SK-N-SH treated with all-trans-retinoic acid at 6 μM for 48 hours (cell line): ENCODE measurements at regions not wholly inside any gene's neighbourhood (a gene's known extent, or its start where the extent isn't known, plus 50 kb on each side); places are given as distances from the start of the nearest gene placed in this dataset.
"Not testable (repeated sequence)": the region's sequence is repeated elsewhere in the genome, so short reads cannot be mapped to it uniquely, and the experiment has no call there.

Experiments used
- ATAC-seq: fragments of 200-7000 bp; cut with Tn5 transposase; 3 replicates; pipeline ENCODE4 v1.9.1; 2020; ENCODE audit warnings: mild to moderate bottlenecking, moderate library complexity
- ARNTL ChIP-seq: fragments of 450-650 bp; formaldehyde crosslinking; IDR thresholded peaks from 2 replicates; pipeline ENCODE4 v1.5.0; 2020; ENCODE audit warnings: low read depth, mild to moderate bottlenecking, moderate library complexity, borderline replicate concordance
- CREB5 ChIP-seq: fragments of 250-450 bp; sonication (Bioruptor Pico); IDR thresholded peaks from 2 replicates; pipeline ENCODE4 v1.5.1; 2020; ENCODE audit warnings: low read depth, mild to moderate bottlenecking, moderate library complexity
- CSDC2 ChIP-seq: fragments of 250-450 bp; sonication (Bioruptor Pico); IDR thresholded peaks from 2 replicates; pipeline ENCODE4 v1.5.0; 2020; ENCODE audit warnings: mild to moderate bottlenecking, moderate library complexity
- CSRNP3 ChIP-seq: fragments of 250-450 bp; sonication (Bioruptor Pico); IDR thresholded peaks from 2 replicates; pipeline ENCODE4 v1.5.1; 2021; ENCODE audit warnings: mild to moderate bottlenecking, moderate library complexity
- ESRRG ChIP-seq: fragments of 250-450 bp; sonication (Bioruptor Pico); IDR thresholded peaks from 2 replicates; pipeline ENCODE4 v1.6.1; 2021; ENCODE audit warnings: mild to moderate bottlenecking
- GLIS3 ChIP-seq: fragments of 250-450 bp; sonication (Bioruptor Pico); IDR thresholded peaks from 2 replicates; pipeline ENCODE4 v1.5.0; 2020; ENCODE audit warnings: mild to moderate bottlenecking, moderate library complexity
- ISL1 ChIP-seq: fragments of 250-450 bp; sonication (Bioruptor Pico); IDR thresholded peaks from 2 replicates; pipeline ENCODE4 v2.1.2; 2022; ENCODE audit warnings: mild to moderate bottlenecking, moderate library complexity
- OSR1 ChIP-seq: fragments of 250-450 bp; sonication (Bioruptor Pico); IDR thresholded peaks from 2 replicates; pipeline ENCODE4 v1.8.0; 2022; ENCODE audit warnings: moderate library complexity, mild to moderate bottlenecking, inconsistent platforms
- PATZ1 ChIP-seq: fragments of 250-450 bp; sonication (Bioruptor Pico); IDR thresholded peaks from 2 replicates; pipeline ENCODE4 v1.8.0; 2020; ENCODE audit warnings: mild to moderate bottlenecking, moderate library complexity, borderline replicate concordance
- POU6F1 ChIP-seq: fragments of 250-450 bp; sonication (Bioruptor Pico); IDR thresholded peaks from 2 replicates; pipeline ENCODE4 v1.8.0; 2021; ENCODE audit warnings: low read depth, mild to moderate bottlenecking, moderate library complexity, borderline replicate concordance
- PPARA ChIP-seq: fragments of 250-450 bp; sonication (Bioruptor Pico); IDR thresholded peaks from 2 replicates; pipeline ENCODE4 v1.5.0; 2020; ENCODE audit warnings: mild to moderate bottlenecking, borderline replicate concordance
- RARB ChIP-seq: fragments of 250-450 bp; sonication (Bioruptor Pico); IDR thresholded peaks from 2 replicates; pipeline ENCODE4 v1.8.0; 2021; ENCODE audit warnings: mild to moderate bottlenecking, moderate library complexity
- SNAI2 ChIP-seq: fragments of 250-450 bp; sonication (Bioruptor Pico); IDR thresholded peaks from 2 replicates; pipeline ENCODE4 v1.5.0; 2020; ENCODE audit warnings: mild to moderate bottlenecking, moderate library complexity
- TCF4 ChIP-seq: fragments of 250-450 bp; sonication (Bioruptor Pico); IDR thresholded peaks from 2 replicates; pipeline ENCODE4 v1.8.0; 2021; ENCODE audit warnings: mild to moderate bottlenecking, moderate library complexity, borderline replicate concordance
- TOX ChIP-seq: fragments of 250-450 bp; sonication (Bioruptor Pico); IDR thresholded peaks from 2 replicates; pipeline ENCODE4 v1.8.0; 2021; ENCODE audit warnings: mild to moderate bottlenecking, moderate library complexity, borderline replicate concordance
- ZC3H10 ChIP-seq: fragments of 250-450 bp; sonication (Bioruptor Pico); IDR thresholded peaks from 2 replicates; pipeline ENCODE4 v1.5.1; 2021; ENCODE audit warnings: mild to moderate bottlenecking, moderate library complexity
- ZFP3 ChIP-seq: fragments of 250-450 bp; sonication (Bioruptor Pico); IDR thresholded peaks from 2 replicates; pipeline ENCODE4 v1.5.0; 2020; ENCODE audit warnings: mild to moderate bottlenecking, moderate library complexity
- ZFP30 ChIP-seq: fragments of 450-650 bp; formaldehyde crosslinking; IDR thresholded peaks from 2 replicates; pipeline ENCODE4 v1.5.0; 2022; ENCODE audit warnings: mild to moderate bottlenecking, moderate library complexity
- ZNF565 ChIP-seq: fragments of 450-650 bp; formaldehyde crosslinking; conservative IDR thresholded peaks from 2 replicates; pipeline ENCODE4 v1.5.0; 2020; ENCODE audit warnings: low read depth, mild to moderate bottlenecking, moderate library complexity
- ZNF70 ChIP-seq: fragments of 450-650 bp; formaldehyde crosslinking; IDR thresholded peaks from 2 replicates; pipeline ENCODE4 v1.5.0; 2020; ENCODE audit warnings: mild to moderate bottlenecking, moderate library complexity
- ZNF8 ChIP-seq: fragments of 450-650 bp; formaldehyde crosslinking; IDR thresholded peaks from 2 replicates; pipeline ENCODE4 v1.5.0; 2020; ENCODE audit warnings: mild to moderate bottlenecking, moderate library complexity

- ATAC-seq = no peak
- TF ChIP-seq ZC3H10 (no peak), ARNTL (CRISPR knock-in tag) (no peak), ZFP3 (CRISPR knock-in tag) (no peak), ZNF565 (CRISPR knock-in tag) (no peak), ZFP30 (CRISPR knock-in tag) (no peak), GLIS3 (CRISPR knock-in tag) (no peak), TCF4 (CRISPR knock-in tag) (no peak), CSRNP3 (no peak)
- TF ChIP-seq, all 23 proteins: peak for 0
Measured at GRCh38 chr4:54838301-54838700, 180.5 kb downstream of the KIT start.

GRCh38 chr4:54837576-54838140 is 179.9 kb downstream of the KIT start:
- ATAC-seq = no peak
- TF ChIP-seq CSDC2 (CRISPR knock-in tag) (no peak), ISL1 (CRISPR knock-in tag) (no peak), PPARA (no peak), ESRRG (CRISPR knock-in tag) (no peak), ZC3H10 (no peak), SNAI2 (CRISPR knock-in tag) (no peak), CSRNP3 (no peak), TOX (CRISPR knock-in tag) (no peak), GLIS3 (CRISPR knock-in tag) (no peak), POU6F1 (CRISPR knock-in tag) (no peak), ZFP3 (CRISPR knock-in tag) (no peak), ZNF565 (CRISPR knock-in tag) (no peak), ZNF70 (CRISPR knock-in tag) (no peak), TCF4 (CRISPR knock-in tag) (no peak), ARNTL (CRISPR knock-in tag) (no peak), PATZ1 (CRISPR knock-in tag) (no peak), CREB5 (CRISPR knock-in tag) (no peak), RARB (CRISPR knock-in tag) (no peak), ZFP30 (CRISPR knock-in tag) (no peak)

- ATAC-seq = not testable (repeated sequence)
Measured at GRCh38 chr4:54828361-54828760, 170.6 kb downstream of the KIT start.

- TF ChIP-seq ZNF8 (no peak), ESRRG (CRISPR knock-in tag) (no peak), ZNF565 (CRISPR knock-in tag) (no peak), CSDC2 (CRISPR knock-in tag) (no peak), RARB (CRISPR knock-in tag) (no peak), OSR1 (CRISPR knock-in tag) (no peak), POU6F1 (CRISPR knock-in tag) (no peak), ZFP3 (CRISPR knock-in tag) (no peak), PATZ1 (CRISPR knock-in tag) (no peak), TCF4 (CRISPR knock-in tag) (no peak), ISL1 (CRISPR knock-in tag) (no peak), ARNTL (CRISPR knock-in tag) (no peak)
- ATAC-seq = no peak
Measured at GRCh38 chr4:54823616-54824015, 165.9 kb downstream of the KIT start.
